CD4-positive, CD25-positive, alpha-beta regulatory T cell (primary cell): ENCODE measurements at regions not wholly inside any gene's neighbourhood (a gene's known extent, or its start where the extent isn't known, plus 50 kb on each side); places are given as distances from the start of the nearest gene placed in this dataset.
"Not testable (repeated sequence)": the region's sequence is repeated elsewhere in the genome, so short reads cannot be mapped to it uniquely, and the experiment has no call there.

ENCODE experiments used
- ATAC-seq, 2 donors: fragments of 150-1000 bp; cut with Tn5 transposase; one replicate each; pipeline ENCODE4 v1.10.0; 2021; ENCODE audit warnings: low read depth in 2 of 2, moderate number of reproducible peaks in 2 of 2, moderate library complexity in 1 of 2
- DNase-seq, 3 donors: peaks; one replicate each; pipeline versions ENCODE4 v3.0.0 to v3.0.0-alpha.2; 2012 to 2022; ENCODE audit warnings: mixed read lengths in 1 of 3
- H3K27ac ChIP-seq: one replicate; pipeline ENCODE4 v1.7.0; 2013; ENCODE audit warnings: mild to moderate bottlenecking, low read length; ENCODE audit not compliant: insufficient read depth, poor library complexity, severe bottlenecking
- H3K27me3 ChIP-seq: one replicate; pipeline ENCODE4 v1.7.0; 2013; ENCODE audit warnings: low read length; ENCODE audit not compliant: control insufficient read depth, insufficient read depth
- H3K36me3 ChIP-seq: one replicate; pipeline ENCODE4 v1.7.0; 2013; ENCODE audit warnings: mild to moderate bottlenecking, low read length, moderate library complexity; ENCODE audit not compliant: control insufficient read depth, insufficient read depth
- H3K4me1 ChIP-seq: 2 replicates; pipeline ENCODE4 v1.7.0; 2013; ENCODE audit warnings: mild to moderate bottlenecking, low read length; ENCODE audit not compliant: insufficient read depth, control insufficient read depth, poor library complexity, severe bottlenecking
- H3K4me3 ChIP-seq: one replicate; pipeline ENCODE4 v1.7.0; 2013; ENCODE audit warnings: low read depth, mild to moderate bottlenecking, low read length, moderate library complexity
- H3K9me3 ChIP-seq, 2 experiments: 1 replicate in 1 of 2; 2 replicates in 1 of 2; pipeline ENCODE4 v1.7.0; 2013; ENCODE audit warnings: low read length in 2 of 2, mild to moderate bottlenecking in 1 of 2, moderate library complexity in 1 of 2; ENCODE audit not compliant: control insufficient read depth in 2 of 2
- H3K27ac Mint-ChIP-seq, 3 donors: one replicate each; pipeline ENCODE4 v1.8.0; 2020 to 2022; ENCODE audit warnings: mild to moderate bottlenecking in 3 of 3, mixed read lengths in 3 of 3, moderate library complexity in 2 of 3
- H3K27me3 Mint-ChIP-seq: one replicate; pipeline ENCODE4 v1.8.0; 2022; ENCODE audit warnings: mild to moderate bottlenecking, mixed read lengths
- H3K36me3 Mint-ChIP-seq: one replicate; pipeline ENCODE4 v1.8.0; 2020; ENCODE audit warnings: mixed read lengths
- H3K4me1 Mint-ChIP-seq, 4 donors: one replicate each; pipeline ENCODE4 v1.8.0; 2020 to 2022; ENCODE audit warnings: mixed read lengths in 4 of 4, mild to moderate bottlenecking in 1 of 4
- H3K4me3 Mint-ChIP-seq, 4 donors: one replicate each; pipeline ENCODE4 v1.8.0; 2020 to 2022; ENCODE audit warnings: mild to moderate bottlenecking in 4 of 4, mixed read lengths in 4 of 4, moderate library complexity in 3 of 4
- H3K9me3 Mint-ChIP-seq, 7 donors: one replicate each; pipeline ENCODE4 v1.8.0; 2020 to 2022; ENCODE audit warnings: mixed read lengths in 7 of 7, mild to moderate bottlenecking in 3 of 7, moderate library complexity in 2 of 7

DNA sequence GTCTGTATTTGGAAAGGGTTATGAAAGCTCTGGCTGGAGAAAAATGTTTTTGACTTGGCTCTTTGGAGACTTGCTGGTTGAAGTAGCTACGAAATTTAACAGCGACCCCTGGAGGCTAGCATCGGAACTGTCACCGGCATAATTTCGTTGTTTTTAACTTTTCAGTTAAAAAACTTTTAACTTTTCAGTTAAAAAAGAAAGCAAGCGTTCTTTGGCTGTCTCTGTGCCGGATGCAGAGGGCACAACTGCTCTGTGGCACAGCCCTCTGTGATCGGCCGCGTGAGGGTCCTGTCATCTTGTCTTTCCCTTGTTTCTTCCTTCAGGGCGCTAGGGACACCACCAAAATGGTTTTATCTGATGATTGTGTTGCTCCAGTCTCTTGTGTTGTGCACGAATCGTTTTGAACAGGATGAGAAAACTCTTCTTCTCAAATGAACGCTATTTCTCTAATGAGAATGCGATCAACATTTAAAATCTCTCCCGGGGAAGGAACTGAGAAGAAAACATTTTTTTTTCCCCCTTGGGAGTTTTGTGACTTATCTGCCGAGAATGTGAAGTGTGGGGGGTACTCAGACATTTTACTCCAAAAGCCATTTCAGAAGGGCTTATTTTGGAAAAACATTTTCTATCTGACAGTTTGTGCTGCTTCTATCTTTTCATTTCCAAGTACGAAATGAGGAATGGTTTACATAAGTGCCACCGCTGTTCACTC, 57.1 kb downstream of the ADCYAP1 start:
- ATAC-seq (no peak), DNase-seq (peak in 2 of 3 donors; percentile 26 to 65)
- no peak overlapping the region for H3K27ac ChIP-seq
- H3K4me1 ChIP-seq = peaks cover 4% of the 10 kb centered on the region
- H3K9me3 Mint-ChIP-seq = peaks cover 0 to 3% (median 0%) of the 10 kb centered on the region in 7 donors
- no peaks in the 10 kb centered on the region for H3K9me3 ChIP-seq
- H3K27ac Mint-ChIP-seq = no peak overlapping the region
- H3K4me1 Mint-ChIP-seq = peaks cover 0 to 5% (median 2%) of the 10 kb centered on the region in 4 donors
- H3K27me3 ChIP-seq = no peaks in the 10 kb centered on the region
- H3K36me3 Mint-ChIP-seq = no peaks in the 10 kb centered on the region
- no peaks in the 10 kb centered on the region for H3K36me3 ChIP-seq
- H3K4me3 ChIP-seq = peak overlapping the region; percentile 26
- H3K4me3 Mint-ChIP-seq = peak overlapping the region in 1 of 4 donors; percentile 13
- H3K27me3 Mint-ChIP-seq = peaks cover 6% of the 10 kb centered on the region

DNA sequence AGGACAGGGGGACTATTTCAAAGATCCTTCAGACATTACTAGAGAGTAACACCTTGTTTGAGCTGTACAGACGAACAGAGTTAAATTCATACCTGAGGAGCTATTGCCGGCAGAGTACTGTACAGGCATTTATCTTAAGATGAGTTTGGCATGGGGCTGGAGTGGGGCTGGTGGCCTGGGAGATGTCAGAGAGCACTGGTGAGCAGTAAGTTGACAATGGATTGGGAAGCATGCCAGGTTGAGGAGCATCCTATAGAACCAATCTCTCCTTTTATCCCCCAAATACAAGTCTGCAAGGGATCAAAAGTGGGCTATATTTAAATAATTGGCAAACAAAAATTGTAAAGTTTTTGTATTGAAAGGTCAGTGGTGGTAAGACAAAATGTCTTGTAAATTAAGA, 58.6 kb downstream of the ADCYAP1 start:
- no peak overlapping the region for H3K4me3 ChIP-seq
- DNase-seq = no peak
- Mint-ChIP-seq H3K36me3 (no peaks in the 10 kb centered on the region), H3K4me3 (no peak overlapping the region), H3K27ac (no peak overlapping the region), H3K4me1 (peaks cover 0 to 5% (median 2%) of the 10 kb centered on the region in 4 donors), H3K27me3 (peaks cover 6% of the 10 kb centered on the region), H3K9me3 (peaks cover 0 to 3% (median 0%) of the 10 kb centered on the region in 7 donors)
- no peaks in the 10 kb centered on the region for H3K27me3 ChIP-seq
- no peak for ATAC-seq
- no peaks in the 10 kb centered on the region for H3K36me3 ChIP-seq
- H3K4me1 ChIP-seq = peaks cover 4% of the 10 kb centered on the region
- H3K27ac ChIP-seq = no peak overlapping the region
- H3K9me3 ChIP-seq = no peaks in the 10 kb centered on the region

DNA sequence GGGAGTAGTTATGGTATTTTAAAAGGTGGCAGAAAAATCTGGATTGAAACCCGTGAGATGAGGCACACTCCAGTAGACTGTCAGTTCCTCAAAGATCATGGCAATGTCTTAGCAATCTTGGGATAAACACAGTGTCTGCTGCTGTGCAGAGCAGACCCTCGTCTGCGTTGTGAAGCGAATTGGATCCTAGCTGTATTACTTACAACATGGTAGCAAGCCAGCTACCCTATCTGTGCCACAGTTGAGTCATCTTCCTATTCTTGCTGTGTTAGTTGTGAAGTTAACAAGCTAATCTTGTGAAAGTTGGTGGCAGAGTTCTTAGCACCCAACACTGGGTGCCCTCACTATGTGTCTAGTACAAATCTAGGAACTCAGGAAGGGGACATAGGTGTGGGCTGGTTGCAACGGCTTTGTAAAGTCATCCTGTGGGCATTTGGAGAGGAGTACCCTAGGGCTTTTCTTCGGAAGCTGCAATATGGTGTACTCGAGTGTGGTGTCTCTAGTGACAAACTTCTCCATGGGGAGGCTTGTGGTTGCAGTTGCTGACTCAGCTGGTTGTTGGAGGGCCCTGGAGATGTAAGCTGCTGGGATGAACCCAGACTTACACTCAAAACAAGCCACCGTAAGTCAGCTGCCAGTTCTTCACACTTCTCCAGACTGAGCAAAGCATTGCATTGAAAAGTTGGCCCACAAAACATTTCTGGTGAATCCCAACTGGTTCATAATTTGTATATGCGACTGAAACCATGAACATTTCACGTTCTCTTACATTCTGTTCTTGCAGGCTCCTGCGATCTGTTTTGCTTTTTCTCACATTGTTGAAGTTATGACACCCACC, 61.5 kb downstream of the ADCYAP1 start:
- H3K4me3 Mint-ChIP-seq = no peak overlapping the region
- no peak overlapping the region for H3K27ac ChIP-seq
- H3K36me3 Mint-ChIP-seq = no peaks in the 10 kb centered on the region
- no peaks in the 10 kb centered on the region for H3K9me3 ChIP-seq
- no peaks in the 10 kb centered on the region for H3K36me3 ChIP-seq
- H3K4me1 Mint-ChIP-seq = peaks cover 0 to 5% (median 2%) of the 10 kb centered on the region in 4 donors
- H3K4me3 ChIP-seq = no peak overlapping the region
- peaks cover 0 to 4% (median 3%) of the 10 kb centered on the region in 7 donors for H3K9me3 Mint-ChIP-seq
- H3K27ac Mint-ChIP-seq = no peak overlapping the region
- H3K27me3 ChIP-seq = no peaks in the 10 kb centered on the region
- ATAC-seq (no peak), DNase-seq (no peak)
- H3K27me3 Mint-ChIP-seq = no peaks in the 10 kb centered on the region
- peaks cover 4% of the 10 kb centered on the region for H3K4me1 ChIP-seq

- Mint-ChIP-seq H3K4me1 (peaks cover 0 to under 1% (median 0%) of the 10 kb centered on the region in 4 donors), H3K27ac (no peak overlapping the region), H3K9me3 (peaks cover 0 to 4% (median 3%) of the 10 kb centered on the region in 7 donors), H3K36me3 (no peaks in the 10 kb centered on the region), H3K4me3 (no peak overlapping the region), H3K27me3 (no peaks in the 10 kb centered on the region)
- Histone ChIP-seq H3K9me3 (no peaks in the 10 kb centered on the region), H3K4me1 (no peaks in the 10 kb centered on the region), H3K27me3 (no peaks in the 10 kb centered on the region), H3K4me3 (no peak overlapping the region), H3K36me3 (no peaks in the 10 kb centered on the region), H3K27ac (no peak overlapping the region)
- DNase-seq = no peak
- ATAC-seq = no peak
Measured at GRCh38 chr18:966759-967576, 62.3 kb downstream of the ADCYAP1 start.

DNA sequence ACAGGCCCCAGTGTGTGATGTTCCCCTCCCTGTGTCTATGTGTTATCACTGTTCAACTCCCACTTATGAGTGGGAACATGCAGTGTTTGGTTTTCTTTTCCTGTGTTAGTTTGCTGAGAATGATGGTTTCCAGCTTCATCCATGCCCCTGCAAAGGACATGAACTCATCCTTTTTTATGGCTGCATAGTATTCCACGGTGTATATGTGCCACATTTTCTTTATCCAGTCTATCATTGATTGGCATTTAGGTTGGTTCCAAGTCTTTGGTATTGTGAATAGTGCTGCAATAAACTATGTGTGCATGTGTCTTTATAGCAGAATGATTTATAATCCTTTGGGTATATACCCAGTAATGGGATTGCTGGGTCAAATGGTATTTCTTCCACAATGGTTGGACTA, 64.2 kb downstream of the ADCYAP1 start:
- H3K4me3 ChIP-seq, H3K9me3 Mint-ChIP-seq, H3K27me3 Mint-ChIP-seq, H3K27me3 ChIP-seq, H3K36me3 ChIP-seq, ATAC-seq, H3K4me3 Mint-ChIP-seq, H3K27ac ChIP-seq, H3K27ac Mint-ChIP-seq, H3K4me1 Mint-ChIP-seq, H3K9me3 ChIP-seq, H3K36me3 Mint-ChIP-seq, H3K4me1 ChIP-seq, DNase-seq: not testable (repeated sequence)

DNA sequence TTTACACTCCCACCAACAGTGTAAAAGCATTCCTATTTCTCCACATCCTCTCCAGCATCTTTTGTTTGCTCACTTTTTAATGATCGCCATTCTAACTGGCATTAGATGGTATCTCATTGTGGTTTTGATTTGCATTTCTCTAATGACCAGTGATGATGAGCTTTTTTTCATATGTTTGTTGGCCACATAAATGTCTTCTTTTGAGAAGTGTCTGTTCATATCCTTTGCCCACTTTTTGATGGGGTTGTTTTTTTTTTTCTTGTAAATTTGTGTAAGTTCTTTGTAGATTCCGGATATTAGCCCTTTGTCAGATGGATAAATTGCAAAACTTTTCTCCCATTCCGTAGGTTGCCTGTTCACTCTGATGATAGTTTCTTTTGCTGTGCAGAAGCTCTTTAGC, 64.6 kb downstream of the ADCYAP1 start:
- not testable (repeated sequence) for H3K36me3 Mint-ChIP-seq, H3K4me1 ChIP-seq, H3K27me3 ChIP-seq, H3K9me3 ChIP-seq, H3K27ac Mint-ChIP-seq, H3K9me3 Mint-ChIP-seq, ATAC-seq, H3K4me1 Mint-ChIP-seq, H3K36me3 ChIP-seq, H3K4me3 Mint-ChIP-seq, H3K4me3 ChIP-seq, H3K27ac ChIP-seq, H3K27me3 Mint-ChIP-seq, DNase-seq

DNA sequence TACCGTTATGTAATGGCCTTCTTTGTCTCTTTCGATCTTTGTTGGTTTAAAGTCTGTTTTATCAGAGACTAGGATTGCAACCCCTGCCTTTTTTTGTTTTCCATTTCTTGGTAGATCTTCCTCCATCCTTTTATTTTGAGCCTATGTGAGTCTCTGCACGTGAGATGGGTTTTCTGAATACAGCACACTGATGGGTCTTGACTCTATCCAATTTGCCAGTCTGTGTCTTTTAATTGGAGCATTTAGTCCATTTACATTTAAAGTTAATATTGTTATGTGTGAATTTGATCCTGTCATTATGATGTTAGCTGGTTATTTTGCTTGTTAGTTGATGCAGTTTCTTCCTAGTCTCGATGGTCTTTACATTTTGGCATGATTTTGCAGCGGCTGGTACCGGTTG, 69.9 kb downstream of the ADCYAP1 start:
- H3K27ac Mint-ChIP-seq, H3K36me3 Mint-ChIP-seq, H3K9me3 ChIP-seq, H3K4me3 ChIP-seq, H3K27me3 ChIP-seq, H3K27me3 Mint-ChIP-seq, H3K27ac ChIP-seq, DNase-seq, H3K4me3 Mint-ChIP-seq, H3K4me1 ChIP-seq, H3K36me3 ChIP-seq, ATAC-seq, H3K4me1 Mint-ChIP-seq: not testable (repeated sequence)
- H3K9me3 Mint-ChIP-seq = peaks cover 0 to 11% (median 6%) of the 10 kb centered on the region in 7 donors
